HG03103 (cell line): ENCODE measurements at regions not wholly inside any gene's neighbourhood (a gene's known extent, or its start where the extent isn't known, plus 50 kb on each side); places are given as distances from the start of the nearest gene placed in this dataset.

ENCODE experiments used
- ATAC-seq: cut with Tn5 transposase; IDR thresholded peaks from one replicate; pipeline ENCODE4 v1.9.1; 2021; ENCODE audit warnings: low read depth; ENCODE audit not compliant: unreplicated experiment

DNA sequence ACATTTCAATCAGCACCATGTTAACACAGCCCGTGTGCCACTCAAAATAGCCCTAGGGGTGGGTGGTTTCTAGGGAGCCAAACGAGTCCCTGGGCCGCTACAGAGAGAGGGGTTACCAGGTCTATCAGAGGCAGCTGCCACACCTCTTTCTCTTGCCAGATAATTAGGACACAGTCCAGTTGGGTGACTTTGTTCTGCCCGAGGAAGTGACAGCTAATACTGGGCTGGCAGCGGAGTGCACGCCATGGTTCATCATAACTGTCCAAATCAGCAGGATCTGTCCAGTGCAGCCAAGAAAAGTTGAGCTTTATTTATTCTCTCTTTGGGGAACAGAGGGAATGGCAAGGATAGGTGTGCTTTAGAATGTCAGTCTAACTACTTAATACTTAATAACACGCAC, 583.8 kb downstream of the BRINP1 start:
- ATAC-seq = no peak

DNA sequence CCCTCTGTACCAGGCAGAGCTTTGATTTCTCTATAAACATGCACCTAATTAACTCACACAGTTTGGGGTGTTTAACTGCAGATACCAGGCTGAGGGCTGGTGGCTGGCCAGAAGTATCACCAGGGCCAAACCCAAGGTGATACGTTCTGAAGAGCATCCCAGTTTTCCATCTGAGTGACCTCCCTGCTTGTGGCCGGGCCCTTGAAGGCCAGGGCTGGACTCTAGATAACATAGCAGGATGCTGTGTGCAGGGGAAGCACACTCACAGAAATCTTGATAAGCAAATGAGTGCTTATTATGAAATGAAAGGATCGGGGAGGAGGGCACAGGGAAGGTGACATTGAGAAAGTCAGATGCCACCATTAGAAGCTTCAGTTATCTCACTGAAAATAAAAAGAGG, 582.4 kb downstream of the BRINP1 start:
- no peak for ATAC-seq

DNA sequence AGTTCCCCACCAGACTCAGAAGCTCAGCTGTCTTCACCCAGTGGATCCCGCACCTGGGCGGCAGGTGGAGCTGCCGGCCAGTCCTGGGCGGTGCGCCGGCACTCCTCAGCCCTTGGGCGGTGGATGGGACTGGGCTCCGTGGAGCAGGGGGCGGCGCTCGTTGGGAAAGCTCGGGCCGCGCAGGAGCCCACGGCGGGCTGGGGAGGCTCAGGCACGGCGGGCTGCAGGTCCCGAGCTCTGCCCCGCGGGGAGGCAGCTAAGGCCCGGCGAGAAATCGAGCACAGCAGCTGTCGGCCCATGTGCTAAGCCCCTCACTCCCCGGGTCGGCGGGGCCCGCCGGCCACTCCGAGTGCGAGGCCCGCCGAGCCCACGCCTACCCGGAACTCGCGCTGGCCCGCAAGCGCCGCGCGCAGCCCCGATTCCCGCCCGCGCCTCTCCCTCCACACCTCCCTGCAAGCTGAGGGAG, 560.0 kb downstream of the BRINP1 start:
- no peak for ATAC-seq

DNA sequence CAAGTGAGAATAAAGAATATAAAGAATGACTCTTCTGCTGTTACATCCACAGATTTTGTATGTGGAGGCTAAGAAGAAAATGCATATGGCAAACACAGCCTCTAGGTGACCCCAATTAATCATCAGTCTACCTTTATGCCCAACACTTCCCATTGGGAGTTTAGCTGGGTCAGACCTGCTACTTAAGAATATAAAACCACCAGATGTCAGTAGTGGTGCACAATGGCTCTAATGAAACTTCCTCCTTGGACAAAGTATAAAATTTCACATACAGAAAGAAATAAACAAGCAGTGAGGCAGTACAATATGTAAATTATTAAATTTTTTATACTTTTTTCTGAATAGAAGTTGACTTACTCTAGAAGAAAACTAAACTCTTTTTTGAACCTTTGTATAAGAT, 539.9 kb downstream of the BRINP1 start:
- ATAC-seq = no peak

DNA sequence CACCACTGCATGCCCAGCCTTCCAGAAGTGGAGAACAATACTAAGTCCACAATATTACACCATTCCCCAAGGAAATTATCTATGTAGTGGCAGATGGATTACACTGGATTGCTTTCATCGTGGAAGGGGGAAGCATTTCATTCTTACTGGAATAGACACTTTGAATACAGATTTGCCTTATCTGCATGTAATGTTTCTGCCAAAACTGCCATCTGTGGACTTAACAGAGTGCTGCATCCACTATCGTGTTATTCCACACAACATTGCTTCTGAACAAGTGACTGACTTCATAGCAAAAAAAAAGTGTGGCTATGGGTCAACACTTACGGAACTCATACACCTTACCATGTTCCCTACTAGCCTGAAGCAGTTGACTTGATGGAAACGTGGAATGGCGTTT, 536.9 kb downstream of the BRINP1 start:
- ATAC-seq = no peak

DNA sequence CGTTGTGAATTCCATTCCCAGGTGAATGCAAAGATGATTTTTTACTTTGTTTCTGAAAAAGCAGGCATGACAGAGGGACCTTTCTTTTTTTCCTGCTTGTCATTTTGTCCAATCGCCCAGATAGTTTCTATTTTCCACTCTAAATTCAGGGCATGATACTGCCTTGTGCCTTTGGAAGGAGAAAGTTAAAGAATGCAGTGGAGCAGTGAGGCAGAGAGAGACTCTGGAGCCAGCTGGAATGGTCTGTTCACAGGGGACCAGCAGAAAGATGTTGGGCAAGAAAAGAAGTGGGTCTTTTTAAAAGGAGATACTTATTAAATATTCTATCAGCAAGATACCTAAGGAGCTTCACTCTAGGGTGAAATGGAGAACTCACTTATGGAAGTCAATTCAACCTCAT, 532.3 kb downstream of the BRINP1 start:
- ATAC-seq = no peak

DNA sequence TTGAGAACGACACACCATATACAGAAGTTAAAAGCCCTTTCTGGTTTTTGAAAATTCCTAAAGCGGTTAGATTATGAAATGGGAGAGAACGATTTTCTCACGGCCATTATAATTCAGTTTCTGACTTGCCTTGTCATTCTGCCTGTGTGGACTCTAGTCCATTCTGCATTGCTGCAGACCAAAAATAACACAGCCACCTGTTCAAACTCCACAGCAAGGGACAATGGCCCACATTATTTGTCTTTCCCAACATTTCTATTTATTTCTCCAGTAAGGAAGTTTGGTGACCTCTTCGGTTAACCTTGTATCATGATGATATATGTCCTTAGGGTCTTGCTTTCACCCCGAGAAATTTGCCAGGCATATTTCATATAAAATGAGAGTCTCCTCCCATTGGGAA, 497.7 kb downstream of the BRINP1 start:
- ATAC-seq = no peak

DNA sequence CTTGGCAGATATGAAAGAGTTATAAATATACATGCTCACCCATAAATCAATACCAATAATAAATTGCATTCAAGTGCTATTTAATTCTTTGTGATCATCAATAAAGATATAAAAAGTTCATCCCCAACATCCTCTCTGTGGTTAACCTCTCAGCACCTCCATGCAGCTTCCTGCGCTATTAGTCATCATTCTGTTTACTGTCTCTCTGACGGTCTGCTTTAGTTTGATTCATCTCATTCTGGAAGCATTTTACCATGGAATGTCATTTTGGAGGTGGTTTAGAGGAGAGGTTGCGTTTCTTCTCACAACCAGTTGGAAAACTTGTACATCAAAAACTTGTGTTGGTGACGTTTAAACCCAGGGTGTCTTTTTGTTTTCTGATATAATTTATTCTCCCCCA, 486.6 kb downstream of the BRINP1 start:
- no peak for ATAC-seq

DNA sequence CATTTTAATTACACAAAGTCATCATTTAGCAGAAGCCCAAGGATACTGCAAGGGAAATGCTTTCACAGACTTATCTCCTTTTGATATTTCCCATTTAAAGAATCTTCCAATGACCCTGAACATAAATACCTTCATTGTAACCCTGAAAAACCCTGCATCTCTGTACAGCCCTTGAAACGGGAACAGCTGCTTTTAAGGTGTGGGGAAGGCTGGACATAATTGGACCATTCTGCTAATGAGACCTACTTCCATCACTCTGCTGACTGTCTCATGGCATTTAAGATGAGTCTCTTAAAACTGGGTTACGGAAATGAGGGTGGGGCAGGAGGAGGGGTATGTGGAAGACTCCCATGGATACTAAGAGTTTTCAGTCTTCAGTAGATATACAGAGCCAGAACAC, 485.8 kb downstream of the BRINP1 start:
- no peak for ATAC-seq

DNA sequence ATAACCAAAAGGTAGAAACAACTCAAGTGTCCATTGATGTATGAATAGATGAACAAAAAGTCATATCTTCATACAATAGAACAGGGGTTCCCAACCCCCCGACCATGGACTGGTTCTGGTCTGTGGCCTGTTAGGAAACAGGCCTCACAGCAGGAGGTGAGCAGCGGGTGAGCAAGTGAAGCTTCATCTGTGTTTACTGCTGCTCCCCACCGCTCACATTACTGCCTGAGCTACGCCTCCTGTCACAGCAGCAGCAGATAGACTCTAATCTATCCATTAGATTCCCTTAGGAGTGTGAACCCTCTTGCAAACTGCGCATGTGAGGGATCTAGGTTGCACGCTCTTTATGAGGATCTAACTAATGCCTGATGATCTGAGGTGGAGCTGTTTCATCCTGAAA, 478.0 kb downstream of the BRINP1 start:
- ATAC-seq = no peak

DNA sequence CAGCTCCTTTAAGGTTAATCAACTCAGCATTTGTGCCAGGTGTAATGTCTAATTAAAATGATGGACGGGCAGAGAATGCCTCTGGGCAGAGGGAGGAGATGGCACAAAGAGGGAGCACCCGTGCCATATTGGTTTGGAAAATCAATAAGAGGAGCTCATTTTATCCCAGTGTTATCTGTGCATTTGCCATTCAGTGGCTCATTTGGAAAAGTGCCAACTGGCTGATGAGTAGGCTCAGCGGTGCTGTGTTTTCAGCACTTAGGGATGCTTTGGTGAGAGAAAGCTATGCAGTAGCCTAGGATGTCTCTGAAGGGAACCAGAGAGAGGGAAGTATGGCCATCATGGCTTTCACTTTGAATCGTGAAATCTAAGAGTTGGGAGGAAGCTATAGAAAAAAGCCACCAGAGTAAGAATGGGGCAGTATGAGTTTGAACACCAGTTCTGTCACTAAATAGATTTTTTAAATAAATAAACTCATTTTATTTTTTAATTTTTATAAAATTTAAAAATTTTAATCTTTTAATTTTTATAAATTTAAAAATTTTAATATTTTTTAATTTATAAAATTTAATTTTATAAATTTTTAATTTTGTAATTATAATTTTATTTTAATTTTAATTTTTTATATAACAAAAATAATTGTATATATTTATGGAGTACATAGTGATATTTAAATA, 472.8 kb downstream of the BRINP1 start:
- ATAC-seq = no peak

DNA sequence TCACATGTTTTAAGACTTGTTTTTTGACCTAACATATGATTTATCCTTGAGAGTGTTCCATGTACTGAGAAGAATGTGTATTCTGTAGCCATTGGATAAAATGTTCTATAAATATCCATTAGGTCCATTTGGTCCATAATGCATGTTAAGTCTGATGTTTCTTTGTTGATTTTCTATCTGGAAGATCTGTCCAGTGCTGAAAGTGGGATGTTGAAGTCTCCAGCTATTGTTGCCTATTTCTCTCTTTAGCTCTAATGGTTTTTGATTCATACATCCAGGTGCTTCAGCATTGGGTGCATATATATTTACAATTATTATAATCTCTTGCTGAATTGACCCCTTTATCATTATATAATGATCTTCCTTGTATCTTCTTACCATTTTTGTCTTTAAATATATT, 451.1 kb downstream of the BRINP1 start:
- ATAC-seq = no peak

DNA sequence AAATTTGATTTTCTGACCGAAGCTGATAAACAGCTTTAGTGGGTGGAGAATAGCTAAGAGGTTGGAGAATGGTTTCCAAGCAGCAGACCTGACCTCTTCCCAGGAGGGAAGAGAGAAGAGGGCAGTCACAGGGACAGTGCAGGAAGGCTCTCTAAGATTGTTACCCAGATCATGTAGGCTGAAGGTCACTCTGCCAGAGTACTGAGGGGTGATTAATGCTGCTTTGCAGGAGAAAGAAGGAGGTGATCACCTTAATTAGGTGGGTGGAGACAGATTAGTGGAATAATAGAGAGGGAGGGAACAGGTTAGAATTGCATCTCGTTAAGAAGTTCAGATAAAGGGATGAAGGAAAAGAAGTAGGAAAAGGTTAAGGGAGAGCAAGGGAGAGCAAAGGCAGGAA, 440.5 kb downstream of the BRINP1 start:
- no peak for ATAC-seq

DNA sequence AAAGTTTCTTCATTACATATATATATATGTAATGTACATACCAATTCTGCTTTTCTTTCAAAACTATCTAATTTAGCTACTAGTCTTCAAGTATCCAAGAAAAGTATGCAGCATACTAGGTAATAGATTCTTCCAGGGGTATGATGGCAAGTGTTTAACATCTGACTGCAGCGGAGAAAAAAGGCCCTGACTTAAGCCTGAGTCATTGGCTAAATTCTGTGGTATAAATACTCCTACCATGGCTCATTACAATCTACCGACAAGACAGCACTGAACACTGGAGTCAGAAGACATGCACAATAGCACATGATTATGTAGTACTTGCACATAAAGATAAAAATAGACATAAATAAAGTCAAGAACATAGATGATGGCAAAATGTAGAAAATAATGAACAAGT, 439.9 kb downstream of the BRINP1 start:
- ATAC-seq = no peak

DNA sequence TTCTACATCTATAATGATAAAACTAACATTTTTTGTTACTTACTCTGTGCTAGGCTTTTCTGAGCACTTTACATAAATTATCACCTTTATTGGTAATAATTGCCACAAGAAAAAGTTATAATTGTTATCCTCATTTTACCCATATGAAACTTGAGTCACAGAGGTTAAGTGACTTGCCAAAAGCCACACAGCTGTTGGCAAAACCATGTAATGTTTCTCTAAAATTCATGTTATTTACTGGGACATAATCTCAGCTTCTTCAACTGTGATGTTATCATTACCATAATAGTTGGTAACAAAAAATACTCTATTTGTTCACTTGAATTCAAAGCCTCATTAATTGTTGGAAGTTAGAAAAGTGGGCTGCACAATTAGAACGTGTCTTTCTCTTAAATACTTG, 437.3 kb downstream of the BRINP1 start:
- ATAC-seq = no peak

DNA sequence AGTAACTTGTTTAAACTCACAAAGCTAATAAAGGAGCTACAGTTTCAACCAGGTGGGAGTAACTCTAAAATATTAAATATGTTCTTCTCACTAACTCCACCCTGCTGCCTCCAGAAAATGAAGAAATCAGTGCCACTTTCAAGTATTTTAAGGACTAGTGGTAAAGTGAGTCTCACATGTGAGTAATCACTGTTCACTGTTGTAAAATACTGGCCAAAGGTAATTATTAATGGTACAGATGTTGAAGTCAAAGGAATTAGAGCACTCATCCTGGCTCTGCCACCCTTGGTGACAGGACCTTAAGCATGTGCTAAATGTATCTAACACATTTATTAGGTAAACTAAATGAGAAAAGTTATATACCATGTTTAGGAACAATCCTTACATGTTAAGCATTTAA, 430.7 kb downstream of the BRINP1 start:
- no peak for ATAC-seq

DNA sequence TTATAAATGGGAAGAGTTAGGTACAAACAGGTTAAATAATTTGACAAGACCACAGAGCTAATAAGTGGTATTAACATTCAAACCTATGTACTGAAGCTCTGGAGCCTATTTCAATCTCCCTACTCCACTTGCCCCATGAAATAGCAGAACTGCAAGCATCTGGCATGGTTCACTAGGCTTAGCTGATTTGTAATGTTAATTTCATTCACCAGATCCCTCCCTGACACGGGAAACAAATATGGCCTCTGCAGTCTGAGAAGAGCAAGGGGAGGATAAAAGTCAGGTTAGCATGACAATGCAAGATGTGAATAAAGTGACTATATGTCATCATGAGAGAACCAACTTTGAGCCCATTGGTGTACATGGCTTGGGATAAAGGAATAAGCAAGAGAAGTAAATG, 428.8 kb downstream of the BRINP1 start:
- ATAC-seq = no peak

DNA sequence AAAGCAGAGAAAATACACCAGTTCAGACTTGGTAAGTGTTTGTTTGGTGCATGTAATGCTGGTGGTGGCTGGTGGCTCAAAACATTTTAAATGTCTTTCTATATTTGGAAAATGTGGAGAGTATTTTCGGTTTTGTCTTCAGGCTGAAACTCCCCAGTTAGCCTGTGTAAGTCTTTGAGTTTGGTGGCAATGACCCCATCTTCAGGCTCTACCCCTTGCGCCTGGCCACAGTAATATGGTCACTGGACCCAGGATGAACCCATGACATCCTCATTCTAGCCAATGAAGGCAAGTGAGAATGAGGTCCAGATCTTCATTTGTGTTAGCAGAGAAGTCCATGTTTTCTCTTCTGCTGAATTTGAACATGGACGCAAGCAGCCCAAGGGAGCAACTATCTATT, 422.6 kb downstream of the BRINP1 start:
- ATAC-seq = no peak

DNA sequence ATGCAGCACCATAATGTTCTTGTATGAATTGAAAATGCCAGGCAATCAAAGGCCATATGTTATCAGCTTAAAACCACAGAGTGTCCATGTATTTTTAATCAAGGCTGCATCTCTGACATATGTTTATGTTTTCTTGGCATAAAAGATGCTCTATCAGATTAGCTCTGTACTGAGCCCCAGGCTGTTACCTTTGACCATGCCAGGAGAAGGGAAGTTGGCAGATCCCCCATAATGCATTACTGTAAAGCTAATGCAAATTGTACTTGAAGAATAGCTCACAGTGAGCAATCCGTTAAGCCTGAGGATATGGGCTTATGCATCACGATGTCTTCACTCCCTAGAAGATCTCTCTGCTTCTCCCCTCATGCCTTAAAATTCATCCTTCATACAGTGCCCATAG, 414.4 kb downstream of the BRINP1 start:
- no peak for ATAC-seq

DNA sequence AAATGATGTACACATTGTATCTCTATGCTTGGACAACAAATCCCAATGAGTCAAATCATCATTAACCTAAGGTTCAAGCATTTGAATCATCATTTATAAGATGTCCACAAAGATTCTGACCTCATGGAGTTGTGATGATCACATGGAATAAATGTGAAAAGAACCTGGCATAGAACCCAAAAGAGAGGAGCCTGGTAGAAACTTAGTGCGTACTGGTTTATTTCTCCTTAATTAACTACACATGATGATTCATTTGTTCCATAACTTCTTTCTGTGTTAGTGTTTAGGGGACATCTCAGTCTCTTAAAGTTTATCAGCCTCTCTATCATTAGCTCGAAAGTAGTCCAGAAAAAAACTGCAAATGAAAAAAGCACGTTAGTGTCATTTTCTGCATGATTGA, 411.6 kb downstream of the BRINP1 start:
- no peak for ATAC-seq

DNA sequence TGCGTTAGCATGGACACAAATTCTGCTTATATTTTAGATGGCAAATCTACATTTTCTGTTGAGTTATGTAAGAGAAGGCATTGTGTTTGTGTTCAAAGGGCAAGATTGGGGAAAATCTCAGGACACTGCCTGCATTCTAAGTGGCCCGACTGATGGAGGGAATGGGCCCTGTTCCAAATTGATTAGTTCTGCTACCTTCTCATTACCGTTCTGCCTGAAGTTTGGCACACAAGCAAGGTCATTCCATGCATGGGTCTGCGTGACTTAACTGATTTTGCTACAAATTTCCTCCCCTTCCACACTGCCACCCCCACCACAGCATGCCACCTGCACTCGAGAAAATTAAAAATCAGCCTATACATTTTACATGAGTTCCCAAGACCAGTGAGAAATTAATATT, 409.9 kb downstream of the BRINP1 start:
- no peak for ATAC-seq

DNA sequence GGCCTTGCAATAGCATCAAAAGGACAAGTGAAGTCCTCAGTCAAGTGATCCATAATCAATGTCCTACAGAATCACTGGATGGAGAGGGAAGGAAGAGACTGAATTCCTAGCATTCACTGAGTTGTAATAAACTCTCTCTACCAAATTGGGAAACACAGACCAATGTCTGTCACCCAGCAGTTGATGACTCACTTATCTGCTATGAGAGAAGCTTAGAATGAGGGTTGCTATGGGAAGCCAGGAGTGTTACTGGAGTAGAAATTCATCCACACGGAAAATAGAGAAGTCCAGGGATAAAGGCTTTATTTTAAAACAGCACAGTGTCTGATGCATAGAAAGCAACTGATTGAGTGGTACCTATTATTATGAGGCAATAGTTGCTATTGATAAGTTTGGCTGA, 407.4 kb downstream of the BRINP1 start:
- no peak for ATAC-seq

DNA sequence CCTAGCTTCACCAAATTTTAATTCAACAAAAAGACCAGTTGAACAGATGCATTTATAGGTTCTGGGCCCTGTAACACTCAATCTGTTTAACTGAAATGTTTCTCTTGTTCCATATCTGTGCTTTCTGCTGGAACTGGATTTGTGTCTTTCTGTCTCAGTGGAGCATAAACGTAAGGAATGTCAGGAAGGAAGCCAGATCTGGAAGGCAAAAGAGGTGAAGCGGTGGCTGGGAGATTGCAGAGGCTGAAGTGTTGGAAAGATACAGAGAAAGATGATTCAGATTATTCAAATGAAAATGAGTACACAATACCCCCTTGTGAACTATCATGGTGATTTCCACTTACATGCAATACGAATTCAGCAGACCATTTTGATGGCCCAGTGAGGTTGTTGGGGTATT, 406.8 kb downstream of the BRINP1 start:
- no peak for ATAC-seq
